ENCODE measurements at regions not wholly inside any gene's neighbourhood (a gene's known extent, or its start where the extent isn't known, plus 50 kb on each side); places are given as distances from the start of the nearest gene placed in this dataset.
"Not testable (repeated sequence)": the region's sequence is repeated elsewhere in the genome, so short reads cannot be mapped to it uniquely, and the experiment has no call there.

DNA sequence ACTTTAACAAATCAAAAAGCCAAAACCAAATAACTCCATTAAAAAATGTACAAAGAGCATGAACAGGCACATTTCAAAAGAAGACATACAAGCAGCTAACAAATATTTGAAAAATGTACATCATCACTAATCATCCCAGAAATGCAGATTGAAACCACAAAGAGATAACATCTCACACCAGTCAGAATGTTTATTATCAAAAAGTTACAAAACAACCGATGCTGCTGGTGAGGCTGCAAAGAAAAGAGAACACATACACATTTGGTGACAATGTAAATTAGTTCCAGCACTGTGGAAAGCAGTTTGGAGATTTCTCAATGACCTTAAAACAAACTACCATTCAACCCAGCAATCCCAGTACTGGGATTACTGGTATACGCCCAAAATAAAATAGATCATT lies 756.0 kb upstream of the PCDH20 start:
- Mint-ChIP-seq H3K4me3 (no peak overlapping the region), H3K4me1 (ENCODE audit: low read depth) (no peaks in the 10 kb centered on the region), H3K27me3 (ENCODE audit: insufficient read depth) (no peaks in the 10 kb centered on the region), H3K9me3 (peaks cover 52% of the 10 kb centered on the region), H3K36me3 (ENCODE audit: low read depth) (no peaks in the 10 kb centered on the region), H3K27ac (no peak overlapping the region)
- TF ChIP-seq, protein P1, sequence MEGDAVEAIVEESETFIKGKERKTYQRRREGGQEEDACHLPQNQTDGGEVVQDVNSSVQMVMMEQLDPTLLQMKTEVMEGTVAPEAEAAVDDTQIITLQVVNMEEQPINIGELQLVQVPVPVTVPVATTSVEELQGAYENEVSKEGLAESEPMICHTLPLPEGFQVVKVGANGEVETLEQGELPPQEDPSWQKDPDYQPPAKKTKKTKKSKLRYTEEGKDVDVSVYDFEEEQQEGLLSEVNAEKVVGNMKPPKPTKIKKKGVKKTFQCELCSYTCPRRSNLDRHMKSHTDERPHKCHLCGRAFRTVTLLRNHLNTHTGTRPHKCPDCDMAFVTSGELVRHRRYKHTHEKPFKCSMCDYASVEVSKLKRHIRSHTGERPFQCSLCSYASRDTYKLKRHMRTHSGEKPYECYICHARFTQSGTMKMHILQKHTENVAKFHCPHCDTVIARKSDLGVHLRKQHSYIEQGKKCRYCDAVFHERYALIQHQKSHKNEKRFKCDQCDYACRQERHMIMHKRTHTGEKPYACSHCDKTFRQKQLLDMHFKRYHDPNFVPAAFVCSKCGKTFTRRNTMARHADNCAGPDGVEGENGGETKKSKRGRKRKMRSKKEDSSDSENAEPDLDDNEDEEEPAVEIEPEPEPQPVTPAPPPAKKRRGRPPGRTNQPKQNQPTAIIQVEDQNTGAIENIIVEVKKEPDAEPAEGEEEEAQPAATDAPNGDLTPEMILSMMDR (IDR thresholded peaks at IDR 0.05): no peak
- DNase-seq: no peak

DNA sequence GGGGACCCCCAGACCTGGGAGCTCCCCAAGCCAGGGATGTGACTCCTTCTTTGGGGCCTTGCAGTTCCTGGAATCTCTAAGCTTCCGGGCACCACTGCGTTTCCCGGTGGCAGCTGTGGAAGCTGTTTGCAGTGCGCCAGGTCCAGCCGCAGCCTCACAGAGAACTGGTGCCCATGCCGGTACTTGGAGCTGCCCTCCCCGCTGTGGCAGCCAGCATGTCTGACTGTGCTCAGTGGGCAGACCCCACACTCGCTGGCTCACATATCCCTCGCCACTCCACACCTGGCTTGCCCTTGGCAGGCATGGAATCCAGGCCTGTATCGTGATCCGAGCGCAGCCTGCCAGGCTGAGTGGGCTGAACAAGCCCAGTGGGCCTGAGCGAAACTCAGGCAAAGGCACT lies 753.2 kb upstream of the PCDH20 start:
- no peaks in the 10 kb centered on the region for H3K4me1 Mint-ChIP-seq (ENCODE audit: low read depth)
- no peaks in the 10 kb centered on the region for H3K27me3 Mint-ChIP-seq (ENCODE audit: insufficient read depth)
- no peaks in the 10 kb centered on the region for H3K36me3 Mint-ChIP-seq (ENCODE audit: low read depth)
- no peak for DNase-seq
- H3K9me3 Mint-ChIP-seq: peaks cover 47% of the 10 kb centered on the region
- H3K27ac Mint-ChIP-seq: no peak overlapping the region
- H3K4me3 Mint-ChIP-seq: no peak overlapping the region
- TF ChIP-seq, protein P1 (IDR thresholded peaks at IDR 0.05): no peak

DNA sequence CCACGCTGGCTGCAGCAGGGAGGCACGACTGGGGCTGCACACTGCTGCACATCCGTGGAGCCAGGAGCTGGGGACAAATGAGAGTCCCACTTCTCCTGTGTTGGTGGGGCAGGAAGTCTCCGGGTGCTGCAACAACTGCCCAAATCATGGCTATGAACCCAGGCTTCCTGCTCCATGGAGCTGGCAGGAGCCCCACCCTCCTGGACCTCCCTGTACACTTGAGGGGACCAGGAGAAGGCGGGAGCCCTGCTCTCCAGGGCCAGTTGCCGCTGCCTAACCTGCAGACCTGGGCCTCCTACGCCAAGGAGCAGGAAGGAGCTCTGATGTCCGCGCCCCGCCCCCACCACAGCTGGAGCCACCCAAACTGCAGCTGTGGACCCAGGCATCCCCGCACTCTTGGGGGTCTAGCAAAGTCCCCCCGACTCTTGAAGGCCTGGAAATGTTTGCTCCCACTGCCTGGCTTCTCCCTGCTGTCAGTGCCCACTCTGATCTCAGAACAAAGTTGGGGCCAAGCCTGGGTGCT lies 752.1 kb upstream of the PCDH20 start:
- TF ChIP-seq, protein P1 (IDR thresholded peaks at IDR 0.05): no peak
- Mint-ChIP-seq H3K4me3 (no peak overlapping the region), H3K9me3 (peaks cover 40% of the 10 kb centered on the region), H3K4me1 (ENCODE audit: low read depth) (no peaks in the 10 kb centered on the region), H3K27me3 (ENCODE audit: insufficient read depth) (no peaks in the 10 kb centered on the region), H3K27ac (no peak overlapping the region), H3K36me3 (ENCODE audit: low read depth) (no peaks in the 10 kb centered on the region)
- no peak for DNase-seq

DNA sequence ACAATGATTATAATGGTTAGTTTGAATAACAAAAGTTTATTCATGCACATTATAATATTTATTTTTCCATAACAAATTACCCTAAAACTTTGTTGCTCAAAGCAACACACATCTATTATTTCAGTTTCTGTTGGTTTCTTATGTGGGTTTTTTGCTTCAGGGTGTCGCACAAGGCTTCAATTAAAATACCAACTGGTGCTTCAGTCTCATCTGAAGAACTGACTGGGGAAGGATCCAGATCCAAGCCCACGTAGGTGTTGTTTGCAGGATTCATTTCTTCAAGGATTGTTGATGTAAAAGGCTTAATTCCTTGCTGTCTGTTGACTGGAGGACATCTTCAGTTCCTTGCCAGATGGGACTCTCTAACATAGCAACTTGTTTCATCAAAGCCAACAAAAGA lies 747.2 kb upstream of the PCDH20 start:
- Mint-ChIP-seq H3K4me1 (ENCODE audit: low read depth) (no peaks in the 10 kb centered on the region), H3K27ac (no peak overlapping the region), H3K4me3 (no peak overlapping the region), H3K9me3 (peaks cover 20% of the 10 kb centered on the region), H3K36me3 (ENCODE audit: low read depth) (no peaks in the 10 kb centered on the region), H3K27me3 (ENCODE audit: insufficient read depth) (no peaks in the 10 kb centered on the region)
- TF ChIP-seq, protein P1 (IDR thresholded peaks at IDR 0.05): no peak
- DNase-seq: no peak

DNA sequence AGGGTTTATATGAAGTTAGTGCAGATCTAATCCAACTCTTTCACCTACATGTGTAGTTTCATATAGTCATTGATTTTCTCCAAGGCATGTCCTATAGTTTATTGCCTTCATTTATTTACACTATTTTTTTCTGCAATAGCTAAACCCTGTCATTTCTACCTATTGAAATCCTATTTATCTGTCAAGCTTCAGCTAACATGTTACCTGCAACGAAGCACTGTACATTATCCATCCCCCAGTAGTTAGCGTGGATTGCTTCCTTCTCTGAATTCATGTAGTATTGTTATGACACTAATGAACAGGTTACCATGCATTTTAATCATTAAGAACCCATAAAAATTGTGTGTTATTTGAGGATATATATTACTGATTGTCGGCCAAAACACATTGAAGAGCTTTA lies 742.9 kb upstream of the PCDH20 start:
- Mint-ChIP-seq H3K4me3 (no peak overlapping the region), H3K27ac (no peak overlapping the region), H3K9me3 (peaks cover 28% of the 10 kb centered on the region), H3K4me1 (ENCODE audit: low read depth) (no peaks in the 10 kb centered on the region), H3K27me3 (ENCODE audit: insufficient read depth) (no peaks in the 10 kb centered on the region), H3K36me3 (ENCODE audit: low read depth) (peaks cover 6% of the 10 kb centered on the region; the same call in 1 of the 2 replicates)
- TF ChIP-seq, protein P1 (IDR thresholded peaks at IDR 0.05): no peak
- DNase-seq: no peak

DNA sequence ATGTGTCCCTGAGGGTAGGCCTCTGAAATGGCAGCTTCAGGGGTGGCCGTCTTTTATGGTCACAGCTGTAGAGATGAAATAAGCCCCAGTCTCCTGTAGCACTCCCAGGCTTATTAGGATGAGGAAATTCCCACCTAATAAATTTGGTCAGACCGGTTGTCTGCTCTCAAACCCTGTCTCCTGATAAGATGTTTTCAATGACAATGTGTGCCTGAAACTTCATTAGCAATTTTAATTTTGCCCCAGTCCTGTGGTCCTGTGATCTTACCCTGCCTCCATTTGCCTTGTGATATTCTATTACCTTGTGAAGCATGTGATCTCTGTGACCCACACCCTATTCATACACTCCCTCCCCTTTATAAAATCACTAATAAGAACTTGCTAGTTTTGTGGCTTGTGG lies 736.1 kb upstream of the PCDH20 start:
- not testable (repeated sequence) for H3K4me1 Mint-ChIP-seq (ENCODE audit: low read depth); H3K36me3 Mint-ChIP-seq (ENCODE audit: low read depth); DNase-seq; H3K4me3 Mint-ChIP-seq; H3K27me3 Mint-ChIP-seq (ENCODE audit: insufficient read depth); H3K27ac Mint-ChIP-seq
- H3K9me3 Mint-ChIP-seq: peaks cover 68% of the 10 kb centered on the region
